ENCODE measurements at regions not wholly inside any gene's neighbourhood (a gene's known extent, or its start where the extent isn't known, plus 50 kb on each side); places are given as distances from the start of the nearest gene placed in this dataset.
"Not testable (repeated sequence)": the region's sequence is repeated elsewhere in the genome, so short reads cannot be mapped to it uniquely, and the experiment has no call there.

- TF ChIP-seq, protein P1, sequence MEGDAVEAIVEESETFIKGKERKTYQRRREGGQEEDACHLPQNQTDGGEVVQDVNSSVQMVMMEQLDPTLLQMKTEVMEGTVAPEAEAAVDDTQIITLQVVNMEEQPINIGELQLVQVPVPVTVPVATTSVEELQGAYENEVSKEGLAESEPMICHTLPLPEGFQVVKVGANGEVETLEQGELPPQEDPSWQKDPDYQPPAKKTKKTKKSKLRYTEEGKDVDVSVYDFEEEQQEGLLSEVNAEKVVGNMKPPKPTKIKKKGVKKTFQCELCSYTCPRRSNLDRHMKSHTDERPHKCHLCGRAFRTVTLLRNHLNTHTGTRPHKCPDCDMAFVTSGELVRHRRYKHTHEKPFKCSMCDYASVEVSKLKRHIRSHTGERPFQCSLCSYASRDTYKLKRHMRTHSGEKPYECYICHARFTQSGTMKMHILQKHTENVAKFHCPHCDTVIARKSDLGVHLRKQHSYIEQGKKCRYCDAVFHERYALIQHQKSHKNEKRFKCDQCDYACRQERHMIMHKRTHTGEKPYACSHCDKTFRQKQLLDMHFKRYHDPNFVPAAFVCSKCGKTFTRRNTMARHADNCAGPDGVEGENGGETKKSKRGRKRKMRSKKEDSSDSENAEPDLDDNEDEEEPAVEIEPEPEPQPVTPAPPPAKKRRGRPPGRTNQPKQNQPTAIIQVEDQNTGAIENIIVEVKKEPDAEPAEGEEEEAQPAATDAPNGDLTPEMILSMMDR (IDR thresholded peaks at IDR 0.05): peak; percentile 67
- no peak for TF ChIP-seq ZFX (IDR thresholded peaks at IDR 0.05; ENCODE audit: borderline replicate concordance)
- no peak overlapping the region for H3K27ac ChIP-seq
Measured at GRCh38 chr6:86192123-86192522, 549.4 kb upstream of the SYNCRIP start.

- TF ChIP-seq, protein P1 (IDR thresholded peaks at IDR 0.05): peak; percentile 78
Measured at GRCh38 chr6:86175149-86175548, 532.5 kb upstream of the SYNCRIP start.

GRCh38 chr6:86154852-86155251 lies 512.2 kb upstream of the SYNCRIP start:
- no peak for TF ChIP-seq ZFX (IDR thresholded peaks at IDR 0.05; ENCODE audit: borderline replicate concordance)
- TF ChIP-seq, protein P1 (IDR thresholded peaks at IDR 0.05): no peak
- H3K27ac ChIP-seq: no peak overlapping the region

More at GRCh38 chr6:86175149-86175548, 532.5 kb upstream of the SYNCRIP start:
- H3K27ac ChIP-seq: not testable (repeated sequence)

- no peak overlapping the region for H3K27ac ChIP-seq
- TF ChIP-seq ZFX (IDR thresholded peaks at IDR 0.05; ENCODE audit: borderline replicate concordance): no peak
Measured at GRCh38 chr6:86153521-86153920, 510.8 kb upstream of the SYNCRIP start.

- TF ChIP-seq, protein P1 (IDR thresholded peaks at IDR 0.05): no peak
- TF ChIP-seq ZFX (IDR thresholded peaks at IDR 0.05; ENCODE audit: borderline replicate concordance): no peak
- H3K27ac ChIP-seq: no peak overlapping the region
Measured at GRCh38 chr6:86152546-86152945, 509.9 kb upstream of the SYNCRIP start.

DNA sequence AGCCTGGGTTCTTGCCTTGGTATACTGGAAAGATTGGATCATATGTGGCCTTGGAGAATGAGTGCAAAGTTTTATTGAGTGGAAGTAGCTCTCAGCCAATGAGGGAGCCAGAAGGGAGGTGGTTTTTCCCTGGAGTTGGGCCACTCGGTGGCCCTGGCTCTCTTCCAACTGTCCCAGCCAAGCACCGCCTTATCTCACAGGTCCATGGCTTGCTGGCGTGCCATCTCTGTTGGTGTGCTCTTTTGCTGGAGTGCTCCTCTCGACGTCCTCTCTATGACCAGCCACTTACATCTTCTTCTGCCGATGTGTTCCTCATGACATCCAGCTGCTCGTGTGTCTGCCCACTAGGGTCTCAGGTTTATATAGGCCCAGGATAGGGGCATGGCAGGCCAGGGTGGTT lies 505.9 kb upstream of the SYNCRIP start:
- no peak overlapping the region for H3K27ac ChIP-seq
- TF ChIP-seq, protein P1 (IDR thresholded peaks at IDR 0.05): no peak
- no peak for TF ChIP-seq ZFX (IDR thresholded peaks at IDR 0.05; ENCODE audit: borderline replicate concordance)

DNA sequence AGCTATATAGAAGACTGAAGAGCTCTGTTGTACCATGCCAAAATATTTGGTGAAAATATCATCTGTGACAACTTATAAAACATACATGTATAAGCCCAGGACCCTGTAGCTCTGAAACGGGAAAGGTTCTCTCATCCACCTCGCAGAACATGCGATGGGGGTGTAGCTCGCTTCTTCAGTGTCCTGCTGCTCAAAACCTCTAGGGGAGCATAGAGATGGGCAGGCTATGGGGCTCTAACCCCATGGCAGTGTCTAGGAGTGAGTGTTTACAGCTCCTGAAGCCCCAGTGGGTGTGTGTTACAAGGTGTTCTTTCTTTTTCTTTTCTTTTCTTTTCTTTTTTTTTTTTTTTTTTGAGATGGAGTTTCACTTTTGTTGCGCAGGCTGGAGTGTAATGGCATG lies 505.2 kb upstream of the SYNCRIP start:
- no peak for TF ChIP-seq ZFX (IDR thresholded peaks at IDR 0.05; ENCODE audit: borderline replicate concordance)
- TF ChIP-seq, protein P1 (IDR thresholded peaks at IDR 0.05): no peak
- H3K27ac ChIP-seq: no peak overlapping the region

- no peak for TF ChIP-seq ZFX (IDR thresholded peaks at IDR 0.05; ENCODE audit: borderline replicate concordance)
- TF ChIP-seq, protein P1 (IDR thresholded peaks at IDR 0.05): no peak
- no peak overlapping the region for H3K27ac ChIP-seq
Measured at GRCh38 chr6:86147311-86147710, 504.6 kb upstream of the SYNCRIP start.

GRCh38 chr6:86146751-86147150 lies 504.1 kb upstream of the SYNCRIP start:
- H3K27ac ChIP-seq: not testable (repeated sequence)

Data from 22Rv1 (cell line).